ENCODE measurements at regions not wholly inside any gene's neighbourhood (a gene's known extent, or its start where the extent isn't known, plus 50 kb on each side); places are given as distances from the start of the nearest gene placed in this dataset.
A peak's percentile ranks its signal among the peaks of the same experiment; 100 is the strongest.

DNA sequence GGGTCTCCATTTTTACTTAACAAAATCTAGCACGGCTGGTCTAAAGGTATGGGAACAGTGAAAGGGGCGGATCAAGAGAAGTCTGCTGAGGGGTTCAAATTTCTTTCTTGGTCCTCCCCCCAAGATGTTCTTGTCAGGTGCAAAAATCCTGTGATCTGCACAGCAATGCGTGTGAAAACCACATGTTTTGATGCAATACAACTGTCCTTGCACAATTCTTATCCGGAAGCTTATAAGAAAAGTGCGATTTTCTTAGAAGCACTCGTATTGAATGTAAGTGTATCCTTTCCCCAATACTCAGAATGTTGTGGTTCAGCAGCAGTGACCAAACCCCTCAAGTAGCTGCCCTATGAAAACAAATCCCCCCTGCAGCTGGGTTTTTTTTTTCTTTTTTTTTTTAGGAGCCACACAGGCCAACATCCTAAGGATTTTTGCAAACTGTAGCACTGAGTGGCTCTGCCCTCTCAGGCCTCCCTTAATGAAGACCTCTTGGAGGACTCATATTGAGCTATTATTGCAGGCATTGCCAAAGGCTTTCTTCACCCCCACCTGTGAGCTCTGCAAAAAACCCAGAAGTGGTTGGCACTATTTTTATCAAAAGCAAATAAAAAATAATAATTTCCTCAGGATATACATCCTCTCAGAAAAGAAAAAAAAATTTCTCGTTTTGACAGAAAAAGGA lies 151.9 kb upstream of the ITGB1 start:
- H2BK5ac ChIP-seq (ENCODE audit: low read depth, low read length) = no peak overlapping the region
- no peak overlapping the region for H3K27ac ChIP-seq (ENCODE audit: low read depth, low read length)
- H4K8ac ChIP-seq (ENCODE audit: extremely low read depth, insufficient read depth, low read length) = no peak overlapping the region
- no peak overlapping the region for H3K9ac ChIP-seq (replicated peaks in 1 of 4; ENCODE audit: extremely low read depth in 1 of 4, low read depth in 3 of 4, low read length in 3 of 4)
- FAIRE-seq = no peak
- H3K79me2 ChIP-seq (ENCODE audit: control insufficient read depth in 1 of 2, insufficient read depth in 2 of 2, low read length in 2 of 2) = no peaks in the 10 kb centered on the region
- no peaks in the 10 kb centered on the region for H4K20me1 ChIP-seq (replicated peaks in 1 of 2; ENCODE audit: control insufficient read depth in 1 of 2, insufficient read depth in 2 of 2, low read length in 2 of 2)
- H2AK5ac ChIP-seq (ENCODE audit: low read depth, low read length) = no peak overlapping the region
- peaks cover 0 to 11% (median 6%) of the 10 kb centered on the region in 4 experiments; a peak in 5 of 7 replicates for H3K4me1 ChIP-seq (replicated peaks in 1 of 4; ENCODE audit: control insufficient read depth in 3 of 4, insufficient read depth in 4 of 4, low read length in 3 of 4)
- H3K27me3 ChIP-seq (replicated peaks in 1 of 4; ENCODE audit: control insufficient read depth in 3 of 4, extremely low read depth in 1 of 4, insufficient read depth in 3 of 4, low read length in 3 of 4) = no peaks in the 10 kb centered on the region
- no peaks in the 10 kb centered on the region for H3K23me2 ChIP-seq (ENCODE audit: low read depth, low read length)
- H2AFZ ChIP-seq (ENCODE audit: low read length) = 0 out of 2 replicates have a peak overlapping the region, but pooled peaks have one; percentile 4
- no peak overlapping the region for H3K23ac ChIP-seq (ENCODE audit: insufficient read length)
- 83% methylated on average over 7 of the region's 7 CpGs; no CpG with 5 or more reads in 1 of the 2 experiments for WGBS, 2 experiments (ENCODE audit: extremely low coverage in 1 of 2, insufficient coverage in 1 of 2, insufficient read length in 1 of 2, insufficient replicate concordance in 2 of 2, low coverage in 1 of 2, low lambda C conversion rate in 2 of 2, missing lambda C conversion rate in 1 of 2)
- H3K14ac ChIP-seq (ENCODE audit: insufficient read length) = no peak overlapping the region
- H2BK15ac ChIP-seq (ENCODE audit: low read length) = no peak overlapping the region
- CTCF ChIA-PET (ENCODE audit: partially characterized antibody) = interaction anchor here (0.6 to 1.7 kb wide), 6 partner anchors 10 to 1534 kb away, joined by 3 to 6 read pairs (median 4); no protein-coding TSS in a partner anchor
- no peaks in the 10 kb centered on the region for H3K36me3 ChIP-seq (ENCODE audit: control insufficient read depth in 2 of 4, insufficient read depth in 4 of 4, low read length in 3 of 4)
- H3K4me2 ChIP-seq (ENCODE audit: insufficient read depth in 1 of 2, low read depth in 2 of 2, low read length in 2 of 2) = no peak overlapping the region
- no peak overlapping the region for H4K91ac ChIP-seq (replicated peaks; ENCODE audit: insufficient read length, low read length)
- H3K4me3 ChIP-seq (ENCODE audit: extremely low read depth in 1 of 4, insufficient read depth in 2 of 4, low read depth in 3 of 4, low read length in 4 of 4) = no peak overlapping the region
- H2BK120ac ChIP-seq (replicated peaks; ENCODE audit: low read depth, low read length) = no peak overlapping the region
- no peak for DNase-seq (ENCODE audit: low read depth in 1 of 2, low spot score in 2 of 2)
- H3K79me1 ChIP-seq (ENCODE audit: low read depth, low read length) = no peaks in the 10 kb centered on the region
- H3K4ac ChIP-seq (replicated peaks; ENCODE audit: insufficient read length, low read depth, low read length) = no peak overlapping the region
- H4K5ac ChIP-seq (ENCODE audit: insufficient read length, low read depth, low read length) = no peak overlapping the region
- no peaks in the 10 kb centered on the region for H3K9me3 ChIP-seq (ENCODE audit: insufficient read depth in 2 of 2, low read depth in 1 of 2, low read length in 1 of 2)
- POLR2A ChIA-PET (ENCODE audit: partially characterized antibody) = no interaction called here
- no peak overlapping the region for H2BK12ac ChIP-seq (ENCODE audit: low read depth, low read length)
- H3K18ac ChIP-seq (ENCODE audit: extremely low read depth, low read length) = no peak overlapping the region
- H2BK20ac ChIP-seq (ENCODE audit: low read length) = no peak overlapping the region
- TF ChIP-seq, protein P1, sequence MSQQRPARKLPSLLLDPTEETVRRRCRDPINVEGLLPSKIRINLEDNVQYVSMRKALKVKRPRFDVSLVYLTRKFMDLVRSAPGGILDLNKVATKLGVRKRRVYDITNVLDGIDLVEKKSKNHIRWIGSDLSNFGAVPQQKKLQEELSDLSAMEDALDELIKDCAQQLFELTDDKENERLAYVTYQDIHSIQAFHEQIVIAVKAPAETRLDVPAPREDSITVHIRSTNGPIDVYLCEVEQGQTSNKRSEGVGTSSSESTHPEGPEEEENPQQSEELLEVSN (IDR thresholded peaks at IDR 0.05) = no peak
- TF ChIP-seq GTF2F1 (IDR thresholded peaks at IDR 0.05; ENCODE audit: borderline replicate concordance, low read depth, low read length) (no peak), HDAC6 (IDR thresholded peaks at IDR 0.05; ENCODE audit: low read depth, low read length) (no peak), CTBP2 (IDR thresholded peaks at IDR 0.05; ENCODE audit: borderline replicate concordance, insufficient read depth, insufficient read length, low read length) (no peak), GABPA (IDR thresholded peaks at IDR 0.05; ENCODE audit: borderline replicate concordance, insufficient read depth, low read length) (no peak), SP2 (IDR thresholded peaks at IDR 0.05; ENCODE audit: low read length) (no peak), EGR1 (IDR thresholded peaks at IDR 0.05; ENCODE audit: borderline replicate concordance, low read depth, low read length) (no peak)
- TF ChIP-seq, protein P2, sequence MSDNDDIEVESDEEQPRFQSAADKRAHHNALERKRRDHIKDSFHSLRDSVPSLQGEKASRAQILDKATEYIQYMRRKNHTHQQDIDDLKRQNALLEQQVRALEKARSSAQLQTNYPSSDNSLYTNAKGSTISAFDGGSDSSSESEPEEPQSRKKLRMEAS (IDR thresholded peaks at IDR 0.05) = no peak
- no peak overlapping the region for H3K56ac ChIP-seq (replicated peaks; ENCODE audit: insufficient read length, low read depth, low read length)

Data from H1 (cell line).